ENCODE measurements at regions not wholly inside any gene's neighbourhood (a gene's known extent, or its start where the extent isn't known, plus 50 kb on each side); places are given as distances from the start of the nearest gene placed in this dataset.

- H3K4me3 Mint-ChIP-seq, result peak overlapping the region; percentile 30
Observed at GRCh38 chr12:89016970-89017778, 335.1 kb downstream of the DUSP6 start.

DNA sequence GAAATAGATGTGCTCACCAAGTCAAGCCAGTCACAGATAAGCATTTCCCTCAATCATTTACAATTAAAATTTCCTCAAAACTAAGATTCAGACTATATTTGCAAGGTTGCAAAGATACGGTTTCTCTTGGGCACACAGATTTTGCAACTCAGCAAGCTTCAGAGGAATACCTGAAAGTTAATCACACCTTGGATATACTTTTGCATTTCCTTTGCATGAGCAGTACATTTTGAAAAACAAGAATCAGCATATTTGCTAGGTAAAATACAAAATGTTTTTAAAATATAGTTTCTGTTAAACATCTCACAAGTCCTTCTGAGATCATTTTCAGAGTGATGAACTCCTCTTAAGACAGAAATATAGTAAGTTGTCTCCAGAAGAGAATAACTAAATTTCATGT lies 336.9 kb downstream of the DUSP6 start:
- Mint-ChIP-seq H3K9me3 (no peaks in the 10 kb centered on the region), H3K4me1 (no peaks in the 10 kb centered on the region)

More at GRCh38 chr12:89016970-89017778, 335.1 kb downstream of the DUSP6 start:
- TF ChIP-seq CTCF (conservative IDR thresholded peaks at IDR 0.05), result peak; percentile 89
- Histone ChIP-seq H3K9ac (ENCODE audit: extremely low read depth, low read length, poor library complexity, severe bottlenecking) (no peak overlapping the region), H3K4me3 (ENCODE audit: low read length) (no peak overlapping the region), H3K27ac (ENCODE audit: low read depth, low read length) (no peak overlapping the region), H3K27me3 (ENCODE audit: control insufficient read depth, insufficient read depth, low read length, poor library complexity, severe bottlenecking) (no peaks in the 10 kb centered on the region), H3K9me3 (ENCODE audit: control insufficient read depth, low read length) (no peaks in the 10 kb centered on the region), H3K36me3 (ENCODE audit: control insufficient read depth, insufficient read depth, low read length) (no peaks in the 10 kb centered on the region), H3K4me1 (ENCODE audit: control insufficient read depth, insufficient read depth, low read length) (no peaks in the 10 kb centered on the region)
- H3K4me1 Mint-ChIP-seq, result no peaks in the 10 kb centered on the region
- DNase-seq, result peak; percentile 72
- peaks cover 3% of the 10 kb centered on the region for H3K27me3 Mint-ChIP-seq (ENCODE audit: insufficient read depth)
- H3K27ac Mint-ChIP-seq, result no peak overlapping the region
- no peaks in the 10 kb centered on the region for H3K36me3 Mint-ChIP-seq (ENCODE audit: low read depth)
- WGBS, 2 experiments (ENCODE audit: insufficient coverage in 1 of 2, insufficient read length in 1 of 2), result 37 to 50% methylated on average over 16 to 20 of the region's 21 CpGs
- no peaks in the 10 kb centered on the region for H3K9me3 Mint-ChIP-seq

DNA sequence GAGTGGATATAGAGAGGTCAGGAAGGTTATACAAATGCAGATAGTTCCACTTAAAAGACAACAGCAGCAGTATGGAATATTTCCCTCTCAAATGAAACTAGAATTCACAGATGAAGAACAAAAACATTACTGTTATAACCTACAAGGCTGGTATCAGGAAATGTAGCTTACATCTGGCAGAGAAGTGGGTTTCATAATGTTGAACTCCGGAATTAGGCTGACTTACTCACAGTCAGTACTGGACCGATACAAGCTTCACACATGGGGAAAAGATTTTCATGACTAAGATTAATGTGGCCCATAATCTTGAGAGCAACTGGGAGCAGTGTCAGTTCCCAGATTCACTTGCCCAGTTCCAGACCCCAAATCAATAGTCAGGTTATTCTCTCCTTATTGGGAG lies 353.9 kb downstream of the DUSP6 start:
- 82 to 95% methylated on average over 2 of the region's 2 CpGs for whole genome bisulfite sequencing, 2 experiments (ENCODE audit: insufficient coverage in 1 of 2, insufficient read length in 1 of 2)
- Mint-ChIP-seq H3K4me1 (peaks cover 9% of the 10 kb centered on the region), H3K27me3 (ENCODE audit: insufficient read depth) (no peaks in the 10 kb centered on the region), H3K9me3 (no peaks in the 10 kb centered on the region), H3K27ac (no peak overlapping the region), H3K4me3 (no peak overlapping the region), H3K36me3 (ENCODE audit: low read depth) (no peaks in the 10 kb centered on the region)
- no peak for DNase-seq
- no peaks in the 10 kb centered on the region for H3K4me1 ChIP-seq (ENCODE audit: control insufficient read depth, insufficient read depth, low read length)
- H3K27me3 ChIP-seq (ENCODE audit: control insufficient read depth, insufficient read depth, low read length, poor library complexity, severe bottlenecking), result peaks cover 7% of the 10 kb centered on the region
- no peak overlapping the region for H3K4me3 ChIP-seq (ENCODE audit: low read length)
- H3K36me3 ChIP-seq (ENCODE audit: control insufficient read depth, insufficient read depth, low read length), result no peaks in the 10 kb centered on the region
- no peak overlapping the region for H3K9ac ChIP-seq (ENCODE audit: extremely low read depth, low read length, poor library complexity, severe bottlenecking)
- no peak overlapping the region for H3K27ac ChIP-seq (ENCODE audit: low read depth, low read length)
- H3K9me3 ChIP-seq (ENCODE audit: control insufficient read depth, low read length), result no peaks in the 10 kb centered on the region
- TF ChIP-seq CTCF (conservative IDR thresholded peaks at IDR 0.05), result no peak

More for the DNA sequence above, 336.9 kb downstream of the DUSP6 start:
- Mint-ChIP-seq H3K4me3 (no peak overlapping the region), H3K27me3 (ENCODE audit: insufficient read depth) (no peaks in the 10 kb centered on the region), H3K27ac (no peak overlapping the region), H3K36me3 (ENCODE audit: low read depth) (no peaks in the 10 kb centered on the region)
- H3K9me3 ChIP-seq (ENCODE audit: control insufficient read depth, low read length), result no peaks in the 10 kb centered on the region
- H3K36me3 ChIP-seq (ENCODE audit: control insufficient read depth, insufficient read depth, low read length), result no peaks in the 10 kb centered on the region
- H3K27ac ChIP-seq (ENCODE audit: low read depth, low read length), result no peak overlapping the region
- H3K9ac ChIP-seq (ENCODE audit: extremely low read depth, low read length, poor library complexity, severe bottlenecking), result no peak overlapping the region
- no peak overlapping the region for H3K4me3 ChIP-seq (ENCODE audit: low read length)
- no peaks in the 10 kb centered on the region for H3K4me1 ChIP-seq (ENCODE audit: control insufficient read depth, insufficient read depth, low read length)
- WGBS, 2 experiments (ENCODE audit: insufficient coverage in 1 of 2, insufficient read length in 1 of 2), result 70 to 92% methylated on average over 1 of the region's 1 CpG
- H3K27me3 ChIP-seq (ENCODE audit: control insufficient read depth, insufficient read depth, low read length, poor library complexity, severe bottlenecking), result no peaks in the 10 kb centered on the region
- no peak for TF ChIP-seq CTCF (conservative IDR thresholded peaks at IDR 0.05)
- DNase-seq, result no peak
